Loucy (cell line): ENCODE measurements at regions not wholly inside any gene's neighbourhood (a gene's known extent, or its start where the extent isn't known, plus 50 kb on each side); places are given as distances from the start of the nearest gene placed in this dataset.

Experiments
- EZH2phosphoT487 ChIP-seq: fragments of 200-600 bp; IDR thresholded peaks from 2 replicates; pipeline ENCODE4 v1.6.1; 2018; ENCODE audit warnings: antibody characterized with exemption, mild to moderate bottlenecking, moderate library complexity, borderline replicate concordance
- TF ChIP-seq, protein P1 (sequence below): fragments of 200-600 bp; sonication (generic); conservative IDR thresholded peaks from 2 replicates; pipeline ENCODE4 v1.5.1; 2014; ENCODE audit warnings: mild to moderate bottlenecking, antibody characterized with exemption, low read length

DNA sequence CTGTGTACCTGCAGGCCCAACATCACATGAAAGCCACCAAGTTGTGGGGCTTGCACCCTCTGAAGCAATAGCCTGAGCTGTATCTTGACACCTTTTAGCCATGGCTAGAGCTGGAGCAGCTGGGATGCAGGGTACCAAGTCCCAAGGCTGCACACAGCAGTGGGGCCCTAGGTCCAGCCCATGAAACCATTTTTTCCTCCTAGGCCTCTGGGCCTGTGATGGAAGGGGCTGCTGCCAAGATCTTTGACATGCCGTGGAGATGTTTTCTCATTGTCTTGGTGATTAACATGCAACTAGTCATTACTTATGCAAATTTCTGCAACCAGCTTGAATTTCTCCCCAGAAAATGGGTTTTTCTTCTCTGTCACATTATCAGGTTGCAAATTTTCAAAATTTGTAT lies 387.2 kb upstream of the RIOK2 start:
- TF ChIP-seq, protein P1, sequence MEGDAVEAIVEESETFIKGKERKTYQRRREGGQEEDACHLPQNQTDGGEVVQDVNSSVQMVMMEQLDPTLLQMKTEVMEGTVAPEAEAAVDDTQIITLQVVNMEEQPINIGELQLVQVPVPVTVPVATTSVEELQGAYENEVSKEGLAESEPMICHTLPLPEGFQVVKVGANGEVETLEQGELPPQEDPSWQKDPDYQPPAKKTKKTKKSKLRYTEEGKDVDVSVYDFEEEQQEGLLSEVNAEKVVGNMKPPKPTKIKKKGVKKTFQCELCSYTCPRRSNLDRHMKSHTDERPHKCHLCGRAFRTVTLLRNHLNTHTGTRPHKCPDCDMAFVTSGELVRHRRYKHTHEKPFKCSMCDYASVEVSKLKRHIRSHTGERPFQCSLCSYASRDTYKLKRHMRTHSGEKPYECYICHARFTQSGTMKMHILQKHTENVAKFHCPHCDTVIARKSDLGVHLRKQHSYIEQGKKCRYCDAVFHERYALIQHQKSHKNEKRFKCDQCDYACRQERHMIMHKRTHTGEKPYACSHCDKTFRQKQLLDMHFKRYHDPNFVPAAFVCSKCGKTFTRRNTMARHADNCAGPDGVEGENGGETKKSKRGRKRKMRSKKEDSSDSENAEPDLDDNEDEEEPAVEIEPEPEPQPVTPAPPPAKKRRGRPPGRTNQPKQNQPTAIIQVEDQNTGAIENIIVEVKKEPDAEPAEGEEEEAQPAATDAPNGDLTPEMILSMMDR, result no peak
- no peak for TF ChIP-seq EZH2phosphoT487
